HCT116 (cell line): ENCODE measurements at regions not wholly inside any gene's neighbourhood (a gene's known extent, or its start where the extent isn't known, plus 50 kb on each side); places are given as distances from the start of the nearest gene placed in this dataset.

Experiments used
- ATAC-seq: fragments of 200-7000 bp; cut with Tn5 transposase; 2 replicates; pipeline ENCODE4 v1.9.1; 2020; ENCODE audit warnings: mild to moderate bottlenecking, moderate library complexity
- BruUV-seq: library from RNA; stranded (reverse); fragments of 400-500 nt; replicated peaks from 2 replicates; lab custom pipeline; 2021; lab: Mats Ljungman, UMichigan
- CTCF ChIA-PET: fragments of 300-600 bp; sonication (Branson Sonifier 250); formaldehyde crosslinking; loops from one replicate; lab custom pipeline; 2021; ENCODE audit warnings: antibody characterized with exemption; lab: Charles Lee
- POLR2A ChIA-PET: fragments of 300-600, 350-600 bp; sonication (Branson Sonifier 250); formaldehyde crosslinking; loops from one replicate; lab custom pipeline; 2021; ENCODE audit warnings: antibody characterized with exemption; lab: Charles Lee
- RAD21 ChIA-PET, 2 experiments: fragments of 300-600 bp; sonication (Branson Sonifier 250); formaldehyde crosslinking; loops; one replicate each; lab custom pipeline; 2023; ENCODE audit warnings: low total read pairs in 2 of 2; ENCODE audit not compliant: uncharacterized antibody in 2 of 2, unreplicated experiment in 2 of 2, low non-redundant PET in 1 of 2; lab: Charles Lee
- DNase-seq: peaks from one replicate; pipeline ENCODE4 v3.0.0-alpha.2; 2010; ENCODE audit warnings: low read depth, low spot score
- H2AFZ ChIP-seq: fragments of 200-600 bp; shearing (Covaris generic), sonication (generic); 2 replicates; pipeline ENCODE4 v1.6.1; 2017; ENCODE audit warnings: low read depth, mixed run types, mixed read lengths, antibody characterized with exemption, low read length; ENCODE audit not compliant: poor library complexity, severe bottlenecking
- H3K27ac ChIP-seq: 2 replicates; pipeline ENCODE4 v1.5.1; 2012; ENCODE audit warnings: low read depth, low read length
- H3K27me3 ChIP-seq: fragments of 200-600 bp; sonication (generic); 2 replicates; pipeline ENCODE4 v1.6.1; 2016; ENCODE audit warnings: mixed run types, low read length, mixed read lengths; ENCODE audit not compliant: insufficient read depth
- H3K36me3 ChIP-seq, 2 experiments: fragments of 200-500 bp in 1 of 2; fragments of 200-600 bp in 1 of 2; sonication (Bioruptor generic) in 1 of 2; sonication (generic) in 1 of 2; 2 replicates each; pipeline versions ENCODE4 v1.5.1 to v1.6.1; 2014 to 2016; ENCODE audit warnings: low read length in 2 of 2, inconsistent platforms in 1 of 2, mixed read lengths in 1 of 2, mixed run types in 1 of 2; ENCODE audit not compliant: insufficient read depth in 2 of 2, control insufficient read depth in 1 of 2
- H3K4me1 ChIP-seq, 2 experiments: fragments of 200-600 bp in 1 of 2; sonication (generic) in 1 of 2; 2 replicates each; pipeline versions ENCODE4 v1.5.1 to v1.6.1; 2012 to 2017; ENCODE audit warnings: low read length in 2 of 2, inconsistent platforms in 1 of 2, mild to moderate bottlenecking in 1 of 2, mixed read lengths in 1 of 2, mixed run types in 1 of 2, moderate library complexity in 1 of 2; ENCODE audit not compliant: insufficient read depth in 2 of 2, control insufficient read depth in 1 of 2
- H3K4me2 ChIP-seq: fragments of 200-600 bp; sonication (generic); 2 replicates; pipeline ENCODE4 v1.6.1; 2017; ENCODE audit warnings: mixed run types, low read length, mixed read lengths
- H3K4me3 ChIP-seq, 2 experiments: fragments of 200-600 bp in 1 of 2; sonication (generic) in 1 of 2; replicated peaks in 1 of 2; 2 replicates each; pipeline ENCODE4 v1.5.1; 2011 to 2016; ENCODE audit warnings: low read length in 2 of 2, control low read depth in 1 of 2, low read depth in 1 of 2, mild to moderate bottlenecking in 1 of 2, mixed read lengths in 1 of 2, mixed run types in 1 of 2
- H3K79me2 ChIP-seq: fragments of 200-600 bp; sonication (generic); 2 replicates; pipeline ENCODE4 v1.6.1; 2017; ENCODE audit warnings: mild to moderate bottlenecking, mixed run types, low read length, moderate library complexity, mixed read lengths; ENCODE audit not compliant: insufficient read depth
- H3K9ac ChIP-seq: fragments of 200-600 bp; sonication (generic); 2 replicates; pipeline ENCODE4 v1.6.1; 2016; ENCODE audit warnings: low read length, mixed read lengths
- H3K9me2 ChIP-seq: fragments of 200-600 bp; sonication (generic), shearing (Covaris generic); 2 replicates; pipeline ENCODE4 v1.6.1; 2017; ENCODE audit warnings: mixed run types, mild to moderate bottlenecking, moderate library complexity; ENCODE audit not compliant: insufficient read depth
- H3K9me3 ChIP-seq, 2 experiments: fragments of 200-500 bp in 1 of 2; fragments of 200-600 bp in 1 of 2; sonication (Bioruptor generic) in 1 of 2; sonication (generic) in 1 of 2; 2 replicates each; pipeline ENCODE4 v1.6.1; 2014 to 2017; ENCODE audit warnings: low read length in 2 of 2, mixed read lengths in 2 of 2, inconsistent platforms in 1 of 2, low read depth in 1 of 2, mild to moderate bottlenecking in 1 of 2, mixed run types in 1 of 2, moderate library complexity in 1 of 2; ENCODE audit not compliant: control insufficient read depth in 1 of 2, insufficient read depth in 1 of 2
- H4K20me1 ChIP-seq: fragments of 200-600 bp; sonication (generic), shearing (Covaris generic); 2 replicates; pipeline ENCODE4 v1.6.1; 2017; ENCODE audit warnings: mixed run types, mild to moderate bottlenecking, moderate library complexity; ENCODE audit not compliant: insufficient read depth
- CBX3 ChIP-seq: IDR thresholded peaks from 2 replicates; pipeline ENCODE4 v1.6.1; 2012; ENCODE audit warnings: low read depth
- EGR1 ChIP-seq: IDR thresholded peaks from 2 replicates; pipeline ENCODE4 v1.6.1; 2012; ENCODE audit warnings: low read depth
- ELF1 ChIP-seq: IDR thresholded peaks from 2 replicates; pipeline ENCODE4 v1.6.1; 2012; ENCODE audit warnings: low read depth, borderline replicate concordance
- EZH2 ChIP-seq: fragments of 200-600 bp; sonication (generic); IDR thresholded peaks from 2 replicates; pipeline ENCODE4 v1.6.1; 2017; ENCODE audit warnings: antibody characterized with exemption, mixed run types
- EZH2phosphoT487 ChIP-seq: fragments of 200-600 bp; IDR thresholded peaks from 2 replicates; pipeline ENCODE4 v1.6.1; 2018; ENCODE audit warnings: antibody characterized with exemption, borderline replicate concordance
- FOSL1 ChIP-seq: IDR thresholded peaks from 2 replicates; pipeline ENCODE4 v1.6.1; 2012; ENCODE audit warnings: low read depth
- MAX ChIP-seq: IDR thresholded peaks from 2 replicates; pipeline ENCODE4 v1.6.1; 2012
- POLR2A ChIP-seq: IDR thresholded peaks from 2 replicates; pipeline ENCODE4 v1.7.0; 2011; ENCODE audit warnings: borderline replicate concordance; ENCODE audit not compliant: insufficient read depth, insufficient read length; ENCODE audit errors: extremely low read depth
- POLR2AphosphoS5 ChIP-seq: IDR thresholded peaks from 2 replicates; pipeline ENCODE4 v1.6.1; 2011; ENCODE audit warnings: mild to moderate bottlenecking, low read depth, low read length, moderate library complexity
- SIN3A ChIP-seq: IDR thresholded peaks from 2 replicates; pipeline ENCODE4 v1.6.1; 2012; ENCODE audit warnings: low read depth
- SP1 ChIP-seq: IDR thresholded peaks from 2 replicates; pipeline ENCODE4 v1.6.1; 2012; ENCODE audit warnings: low read depth
- TCF7L2 ChIP-seq: IDR thresholded peaks from 2 replicates; pipeline ENCODE4 v1.7.0; 2011; ENCODE audit warnings: borderline replicate concordance, inconsistent platforms; ENCODE audit not compliant: insufficient read depth, insufficient read length; ENCODE audit errors: extremely low read depth
- YY1 ChIP-seq: IDR thresholded peaks from 2 replicates; pipeline ENCODE4 v1.6.1; 2011; ENCODE audit warnings: low read length, low read depth, moderate library complexity, mild to moderate bottlenecking; ENCODE audit not compliant: insufficient replicate concordance; ENCODE audit errors: extremely low read depth
- ZFX ChIP-seq: fragments of 450-650 bp; IDR thresholded peaks from 2 replicates; pipeline ENCODE4 v1.6.1; 2017
- ZNF274 ChIP-seq: fragments of 200-500 bp; sonication (Bioruptor generic); IDR thresholded peaks from 2 replicates; pipeline ENCODE4 v1.6.1; 2014; ENCODE audit warnings: mild to moderate bottlenecking, low read depth, low read length, inconsistent platforms
- intact Hi-C: fragments of 100-400 bp; cut with micrococcal nuclease; formaldehyde crosslinking; loops from 2 replicates; pipeline ENCODE4 v1.10.0; 2022
- TF ChIP-seq, protein P1 (sequence below): IDR thresholded peaks from 2 replicates; pipeline ENCODE4 v1.6.1; 2011; ENCODE audit warnings: mild to moderate bottlenecking, low read length, moderate library complexity; ENCODE audit not compliant: insufficient replicate concordance; ENCODE audit errors: extremely low read depth

- ChIA-PET RAD21 (no interaction called here), CTCF (no interaction called here)
- no peak overlapping the region for H3K27ac ChIP-seq
- no peaks in the 10 kb centered on the region for H3K9me2 ChIP-seq
- no peaks in the 10 kb centered on the region for H3K9me3 ChIP-seq
- no peak overlapping the region for H3K9ac ChIP-seq
- TF ChIP-seq CBX3: no peak
- no peak for TF ChIP-seq ZFX
- no peak for TF ChIP-seq ELF1
- TF ChIP-seq ZNF274: no peak
- no peak for TF ChIP-seq EZH2phosphoT487
- no peak for TF ChIP-seq TCF7L2
- TF ChIP-seq, protein P1, sequence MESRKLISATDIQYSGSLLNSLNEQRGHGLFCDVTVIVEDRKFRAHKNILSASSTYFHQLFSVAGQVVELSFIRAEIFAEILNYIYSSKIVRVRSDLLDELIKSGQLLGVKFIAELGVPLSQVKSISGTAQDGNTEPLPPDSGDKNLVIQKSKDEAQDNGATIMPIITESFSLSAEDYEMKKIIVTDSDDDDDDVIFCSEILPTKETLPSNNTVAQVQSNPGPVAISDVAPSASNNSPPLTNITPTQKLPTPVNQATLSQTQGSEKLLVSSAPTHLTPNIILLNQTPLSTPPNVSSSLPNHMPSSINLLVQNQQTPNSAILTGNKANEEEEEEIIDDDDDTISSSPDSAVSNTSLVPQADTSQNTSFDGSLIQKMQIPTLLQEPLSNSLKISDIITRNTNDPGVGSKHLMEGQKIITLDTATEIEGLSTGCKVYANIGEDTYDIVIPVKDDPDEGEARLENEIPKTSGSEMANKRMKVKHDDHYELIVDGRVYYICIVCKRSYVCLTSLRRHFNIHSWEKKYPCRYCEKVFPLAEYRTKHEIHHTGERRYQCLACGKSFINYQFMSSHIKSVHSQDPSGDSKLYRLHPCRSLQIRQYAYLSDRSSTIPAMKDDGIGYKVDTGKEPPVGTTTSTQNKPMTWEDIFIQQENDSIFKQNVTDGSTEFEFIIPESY: no peak
- TF ChIP-seq POLR2A: no peak
- TF ChIP-seq FOSL1: no peak
- no peak for TF ChIP-seq SP1
- TF ChIP-seq EZH2: no peak
- no peak for TF ChIP-seq SIN3A
- TF ChIP-seq POLR2AphosphoS5: no peak
- TF ChIP-seq EGR1: no peak
- TF ChIP-seq YY1: no peak
- no peak for TF ChIP-seq MAX
- TF ChIP-seq, all 23 proteins: peak for 0
- DNase-seq (no peak), ATAC-seq (no peak)
- Histone ChIP-seq H3K4me2 (no peak overlapping the region), H3K27me3 (no peaks in the 10 kb centered on the region), H4K20me1 (no peaks in the 10 kb centered on the region), H3K4me3 (no peak overlapping the region), H3K4me1 (no peaks in the 10 kb centered on the region), H3K36me3 (no peaks in the 10 kb centered on the region), H2AFZ (no peak overlapping the region), H3K79me2 (no peaks in the 10 kb centered on the region)
- BruUV-seq: no TSS peak
- POLR2A ChIA-PET: no interaction called here
- intact Hi-C loops: no loop called here
Observed at GRCh38 chr6:145498425-145498824, 236.9 kb downstream of the EPM2A start.
